ENCODE measurements at regions not wholly inside any gene's neighbourhood (a gene's known extent, or its start where the extent isn't known, plus 50 kb on each side); places are given as distances from the start of the nearest gene placed in this dataset.

GRCh38 chr13:99659226-99659625, 158.0 kb downstream of the TM9SF2 start:
- no peak for DNase-seq

- peak; percentile 72 for DNase-seq
Observed at GRCh38 chr13:99658261-99658991, 157.2 kb downstream of the TM9SF2 start.

- peak; percentile 34 for DNase-seq
Observed at GRCh38 chr13:99657848-99658260, 156.6 kb downstream of the TM9SF2 start.

GRCh38 chr13:99656844-99657381, 155.6 kb downstream of the TM9SF2 start:
- DNase-seq, result peak; percentile 74

- peak; percentile 88 for DNase-seq
Observed at GRCh38 chr13:99656092-99656745, 154.9 kb downstream of the TM9SF2 start.

GRCh38 chr13:99655351-99656091, 154.2 kb downstream of the TM9SF2 start:
- DNase-seq, result peak; percentile 7

- DNase-seq, result no peak
Observed at GRCh38 chr13:99654076-99654475, 152.8 kb downstream of the TM9SF2 start.

GRCh38 chr13:99653526-99653925, 152.3 kb downstream of the TM9SF2 start:
- no peak for DNase-seq

GRCh38 chr13:99652901-99653300, 151.6 kb downstream of the TM9SF2 start:
- no peak for DNase-seq

- no peak for DNase-seq
Observed at GRCh38 chr13:99652141-99652540, 150.9 kb downstream of the TM9SF2 start.

- DNase-seq, result no peak
Observed at GRCh38 chr13:99651016-99651415, 149.7 kb downstream of the TM9SF2 start.

- no peak for DNase-seq
Observed at GRCh38 chr13:99650410-99650809, 149.1 kb downstream of the TM9SF2 start.

GRCh38 chr13:99648927-99649326, 147.7 kb downstream of the TM9SF2 start:
- DNase-seq, result no peak

GRCh38 chr13:99648066-99648665, 146.9 kb downstream of the TM9SF2 start:
- DNase-seq, result no peak

GRCh38 chr13:99647596-99647985, 146.3 kb downstream of the TM9SF2 start:
- no peak for DNase-seq

- no peak for DNase-seq
Observed at GRCh38 chr13:99646866-99647595, 145.8 kb downstream of the TM9SF2 start.

- no peak for DNase-seq
Observed at GRCh38 chr13:99642841-99643240, 141.6 kb downstream of the TM9SF2 start.

GRCh38 chr13:99642006-99642405, 140.7 kb downstream of the TM9SF2 start:
- no peak for DNase-seq

- DNase-seq, result no peak
Observed at GRCh38 chr13:99640260-99640659, 139.0 kb downstream of the TM9SF2 start.

- DNase-seq, result no peak
Observed at GRCh38 chr13:99639126-99639525, 137.9 kb downstream of the TM9SF2 start.

- DNase-seq, result no peak
Observed at GRCh38 chr13:99636728-99637353, 135.6 kb downstream of the TM9SF2 start.

- DNase-seq, result no peak
Observed at GRCh38 chr13:99636306-99636705, 135.0 kb downstream of the TM9SF2 start.

Data from CD4-positive, alpha-beta T cell treated with Interleukin-17A for 1 hour (primary cell).